ENCODE measurements at regions not wholly inside any gene's neighbourhood (a gene's known extent, or its start where the extent isn't known, plus 50 kb on each side); places are given as distances from the start of the nearest gene placed in this dataset.

DNA sequence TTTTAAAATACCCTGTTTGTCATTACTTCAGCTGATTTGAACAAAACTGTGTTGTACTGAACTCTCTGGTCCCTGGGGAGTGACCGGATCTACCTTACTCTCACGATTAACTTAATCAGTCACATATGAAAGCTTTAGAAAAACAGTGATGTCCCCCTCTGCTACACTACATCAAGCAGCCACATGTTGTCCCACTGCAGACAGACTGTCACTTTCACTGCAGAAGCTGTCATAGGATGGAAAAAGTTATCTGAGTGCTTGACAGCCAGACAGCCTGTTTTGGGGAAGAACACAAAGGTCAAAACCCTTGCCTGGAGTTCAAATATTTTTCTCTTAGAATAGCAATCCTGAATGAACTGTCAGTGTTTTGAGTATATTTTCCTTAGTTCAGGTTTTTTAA, 546.4 kb downstream of the DTWD2 start:
- TF ChIP-seq, protein P1, sequence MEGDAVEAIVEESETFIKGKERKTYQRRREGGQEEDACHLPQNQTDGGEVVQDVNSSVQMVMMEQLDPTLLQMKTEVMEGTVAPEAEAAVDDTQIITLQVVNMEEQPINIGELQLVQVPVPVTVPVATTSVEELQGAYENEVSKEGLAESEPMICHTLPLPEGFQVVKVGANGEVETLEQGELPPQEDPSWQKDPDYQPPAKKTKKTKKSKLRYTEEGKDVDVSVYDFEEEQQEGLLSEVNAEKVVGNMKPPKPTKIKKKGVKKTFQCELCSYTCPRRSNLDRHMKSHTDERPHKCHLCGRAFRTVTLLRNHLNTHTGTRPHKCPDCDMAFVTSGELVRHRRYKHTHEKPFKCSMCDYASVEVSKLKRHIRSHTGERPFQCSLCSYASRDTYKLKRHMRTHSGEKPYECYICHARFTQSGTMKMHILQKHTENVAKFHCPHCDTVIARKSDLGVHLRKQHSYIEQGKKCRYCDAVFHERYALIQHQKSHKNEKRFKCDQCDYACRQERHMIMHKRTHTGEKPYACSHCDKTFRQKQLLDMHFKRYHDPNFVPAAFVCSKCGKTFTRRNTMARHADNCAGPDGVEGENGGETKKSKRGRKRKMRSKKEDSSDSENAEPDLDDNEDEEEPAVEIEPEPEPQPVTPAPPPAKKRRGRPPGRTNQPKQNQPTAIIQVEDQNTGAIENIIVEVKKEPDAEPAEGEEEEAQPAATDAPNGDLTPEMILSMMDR (conservative IDR thresholded peaks at IDR 0.05; ENCODE audit: low read length): no peak
- no peak for TF ChIP-seq EZH2phosphoT487 (IDR thresholded peaks at IDR 0.05; ENCODE audit: borderline replicate concordance, low read depth, low read length)
